Panc1 (cell line): ENCODE measurements at regions not wholly inside any gene's neighbourhood (a gene's known extent, or its start where the extent isn't known, plus 50 kb on each side); places are given as distances from the start of the nearest gene placed in this dataset.
"Not testable (repeated sequence)": the region's sequence is repeated elsewhere in the genome, so short reads cannot be mapped to it uniquely, and the experiment has no call there.

Experiments used
- ATAC-seq: fragments of 200-7000 bp; cut with Tn5 transposase; 2 replicates; pipeline ENCODE4 v1.9.1; 2020; ENCODE audit warnings: mild to moderate bottlenecking, moderate library complexity
- BruUV-seq: library from RNA; stranded (reverse); fragments of 400-500 nt; replicated peaks from 2 replicates; lab custom pipeline; 2021; lab: Mats Ljungman, UMichigan
- CTCF ChIA-PET: fragments of 300-600 bp; sonication (Branson Sonifier 250); formaldehyde crosslinking; loops from one replicate; lab custom pipeline; 2022; ENCODE audit warnings: antibody characterized with exemption; lab: Charles Lee
- POLR2A ChIA-PET: fragments of 300-600 bp; sonication (Branson Sonifier 250); formaldehyde crosslinking; loops from one replicate; lab custom pipeline; 2022; ENCODE audit warnings: antibody characterized with exemption; lab: Charles Lee
- DNase-seq: peaks from one replicate; pipeline ENCODE4 v3.0.0-alpha.2; 2010; ENCODE audit warnings: low read depth, low spot score
- H3K27ac ChIP-seq: 2 replicates; pipeline ENCODE4 v1.5.1; 2011; ENCODE audit warnings: mild to moderate bottlenecking, low read length, inconsistent platforms
- H3K27me3 ChIP-seq: fragments of 200-500 bp; sonication (Bioruptor generic); 2 replicates; pipeline ENCODE4 v1.6.0; 2014; ENCODE audit warnings: low read length, inconsistent platforms; ENCODE audit not compliant: control insufficient read depth, insufficient read depth
- H3K36me3 ChIP-seq: fragments of 200-500 bp; sonication (Bioruptor generic); 2 replicates; pipeline ENCODE4 v1.5.1; 2014; ENCODE audit warnings: inconsistent platforms, mild to moderate bottlenecking, low read length, moderate library complexity; ENCODE audit not compliant: control insufficient read depth, insufficient read depth
- H3K4me1 ChIP-seq: 2 replicates; pipeline ENCODE4 v1.5.1; 2011; ENCODE audit warnings: inconsistent platforms, mild to moderate bottlenecking, low read length, moderate library complexity; ENCODE audit not compliant: control insufficient read depth, insufficient read depth
- H3K4me3 ChIP-seq, 2 experiments: 2 replicates each; pipeline ENCODE4 v1.5.1; 2011 to 2012; ENCODE audit warnings: low read depth in 2 of 2, low read length in 2 of 2, mild to moderate bottlenecking in 2 of 2, inconsistent platforms in 1 of 2, moderate library complexity in 1 of 2
- H3K9me3 ChIP-seq: fragments of 200-500 bp; sonication (Bioruptor generic); 2 replicates; pipeline ENCODE4 v1.5.1; 2014; ENCODE audit warnings: low read depth, mild to moderate bottlenecking, inconsistent platforms, low read length, moderate library complexity; ENCODE audit not compliant: control insufficient read depth, insufficient read depth
- CTCF ChIP-seq: fragments of 450-650 bp; IDR thresholded peaks from 2 replicates; pipeline ENCODE4 v1.5.1; 2017; ENCODE audit warnings: mild to moderate bottlenecking
- POLR2AphosphoS5 ChIP-seq: IDR thresholded peaks from 2 replicates; pipeline ENCODE4 v1.6.1; 2012; ENCODE audit warnings: mild to moderate bottlenecking, low read depth, low read length, moderate library complexity
- REST ChIP-seq, 2 experiments: IDR thresholded peaks; 2 replicates each; pipeline ENCODE4 v1.6.1; 2011 to 2012; ENCODE audit warnings: low read depth in 2 of 2, control low read depth in 1 of 2, low read length in 1 of 2, mild to moderate bottlenecking in 1 of 2, moderate library complexity in 1 of 2; ENCODE audit not compliant: insufficient read depth in 1 of 2
- SIN3A ChIP-seq: IDR thresholded peaks from 2 replicates; pipeline ENCODE4 v1.6.1; 2012; ENCODE audit warnings: low read depth, mild to moderate bottlenecking, low read length, moderate library complexity, borderline replicate concordance; ENCODE audit not compliant: insufficient read depth
- TCF7L2 ChIP-seq: IDR thresholded peaks from 2 replicates; pipeline ENCODE4 v1.6.1; 2011; ENCODE audit warnings: mild to moderate bottlenecking, low read depth, low read length, inconsistent platforms
- in situ Hi-C: cut with HindIII; loops from 2 replicates; pipeline ENCODE4 v1.10.0; 2016; ENCODE audit warnings: low sequenced_read_pairs, low pct_unique_long_range_greater_than_20kb
- intact Hi-C: fragments of 100-400 bp; cut with micrococcal nuclease; formaldehyde crosslinking; loops from one replicate; pipeline ENCODE4 v1.10.0; 2022; ENCODE audit not compliant: unreplicated experiment

GRCh38 chr1:187042538-187042937 is 213.8 kb downstream of the PLA2G4A start:
- H3K4me3 ChIP-seq: no peak overlapping the region
- BruUV-seq: no TSS peak
- in situ Hi-C loops (no loop called here), intact Hi-C loops (no loop called here)
- TF ChIP-seq REST (IDR thresholded peaks at IDR 0.05; ENCODE audit: insufficient read depth in 1 of 2, low read depth in 2 of 2, low read length in 1 of 2) (no peak), POLR2AphosphoS5 (no peak), CTCF (no peak), TCF7L2 (no peak), SIN3A (no peak)
- H3K4me1 ChIP-seq: no peaks in the 10 kb centered on the region
- ChIA-PET POLR2A (no interaction called here), CTCF (no interaction called here)
- ATAC-seq (no peak), DNase-seq (no peak)
- no peaks in the 10 kb centered on the region for H3K36me3 ChIP-seq
- H3K27ac ChIP-seq: no peak overlapping the region
- H3K9me3 ChIP-seq: no peaks in the 10 kb centered on the region
- H3K27me3 ChIP-seq: no peaks in the 10 kb centered on the region

GRCh38 chr1:187043433-187043832 is 214.7 kb downstream of the PLA2G4A start:
- H3K27me3 ChIP-seq, DNase-seq, ATAC-seq, BruUV-seq, H3K4me3 ChIP-seq, H3K9me3 ChIP-seq, intact Hi-C loops, H3K36me3 ChIP-seq, in situ Hi-C loops, H3K27ac ChIP-seq, H3K4me1 ChIP-seq, POLR2A ChIA-PET, CTCF ChIA-PET: not testable (repeated sequence)

GRCh38 chr1:187044411-187044810 is 215.7 kb downstream of the PLA2G4A start:
- ChIA-PET CTCF (no interaction called here), POLR2A (no interaction called here)
- in situ Hi-C loops (no loop called here), intact Hi-C loops (no loop called here)
- Histone ChIP-seq H3K36me3 (no peaks in the 10 kb centered on the region), H3K4me1 (no peaks in the 10 kb centered on the region), H3K27me3 (no peaks in the 10 kb centered on the region), H3K9me3 (no peaks in the 10 kb centered on the region), H3K27ac (no peak overlapping the region), H3K4me3 (no peak overlapping the region)
- no peak for TF ChIP-seq SIN3A
- no peak for TF ChIP-seq TCF7L2
- TF ChIP-seq REST (IDR thresholded peaks at IDR 0.05; ENCODE audit: insufficient read depth in 1 of 2, low read depth in 2 of 2, low read length in 1 of 2): no peak
- TF ChIP-seq POLR2AphosphoS5: no peak
- no peak for TF ChIP-seq CTCF
- DNase-seq: no peak
- BruUV-seq: no TSS peak
- no peak for ATAC-seq
